ENCODE measurements at regions not wholly inside any gene's neighbourhood (a gene's known extent, or its start where the extent isn't known, plus 50 kb on each side); places are given as distances from the start of the nearest gene placed in this dataset.

- TF ChIP-seq EZH2 (IDR thresholded peaks at IDR 0.05; ENCODE audit: low read depth, low read length, severe bottlenecking) (no peak), KDM5A (IDR thresholded peaks at IDR 0.05; ENCODE audit: low read length) (no peak), EP300 (IDR thresholded peaks at IDR 0.05; ENCODE audit: borderline replicate concordance in 1 of 2, low read depth in 2 of 2, low read length in 2 of 2) (no peak), RNF2 (IDR thresholded peaks at IDR 0.05; ENCODE audit: borderline replicate concordance, low read depth, low read length, missing control alignments, poor library complexity, severe bottlenecking) (no peak)
Measured at GRCh38 chr4:160631044-160631443, 1528.2 kb downstream of the RAPGEF2 start (continued).

Measured in H1 (cell line).